ENCODE measurements at regions not wholly inside any gene's neighbourhood (a gene's known extent, or its start where the extent isn't known, plus 50 kb on each side); places are given as distances from the start of the nearest gene placed in this dataset.

GRCh38 chr2:173697929-173698328 is 267.2 kb downstream of the SP3 start:
- TF ChIP-seq CTCF (IDR thresholded peaks at IDR 0.05): no peak
- TF ChIP-seq POLR2A (IDR thresholded peaks at IDR 0.05): no peak
- TF ChIP-seq POLR2AphosphoS5 (IDR thresholded peaks at IDR 0.05): no peak
